ENCODE measurements at regions not wholly inside any gene's neighbourhood (a gene's known extent, or its start where the extent isn't known, plus 50 kb on each side); places are given as distances from the start of the nearest gene placed in this dataset.

- TF ChIP-seq FOXA1 (IDR thresholded peaks at IDR 0.05) = no peak
- TF ChIP-seq PKNOX1 (IDR thresholded peaks at IDR 0.05) = no peak
- no peak for TF ChIP-seq BHLHE40 (IDR thresholded peaks at IDR 0.05; ENCODE audit: borderline replicate concordance)
- no peak for TF ChIP-seq TARDBP (IDR thresholded peaks at IDR 0.05)
- TF ChIP-seq CTBP1 (IDR thresholded peaks at IDR 0.05; ENCODE audit: borderline replicate concordance) = no peak
- no peak for TF ChIP-seq FOXK2 (IDR thresholded peaks at IDR 0.05)
- no peak for TF ChIP-seq NFRKB (IDR thresholded peaks at IDR 0.05)
Observed at GRCh38 chr12:87671757-87672156, 357.4 kb downstream of the C12orf50 start.

Data from HEK293T (cell line).